ENCODE measurements at regions not wholly inside any gene's neighbourhood (a gene's known extent, or its start where the extent isn't known, plus 50 kb on each side); places are given as distances from the start of the nearest gene placed in this dataset.

DNA sequence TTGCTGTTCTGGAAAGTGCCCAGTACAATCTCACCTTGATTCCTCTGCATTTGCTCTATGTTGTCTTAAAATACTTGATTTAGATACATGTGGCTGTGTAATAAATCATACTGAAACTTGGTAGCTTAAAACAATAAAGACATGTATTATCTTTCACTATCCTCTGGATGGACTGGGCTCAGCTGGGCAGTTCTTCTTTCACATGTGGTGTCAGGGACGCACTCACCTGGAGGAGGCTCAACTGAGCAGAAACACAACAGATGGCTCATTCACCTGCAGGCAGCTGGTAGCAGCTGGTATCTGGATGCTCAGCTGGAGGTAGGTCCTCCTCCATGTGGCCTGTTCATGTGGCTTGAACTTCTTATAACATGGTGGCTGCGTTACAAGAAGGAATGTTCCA, 563.8 kb upstream of the FRG1 start:
- 90% methylated on average over 2 of the region's 2 CpGs; no CpG with 5 or more reads in 1 of the 2 donors for WGBS, 2 donors (ENCODE audit: low coverage in 1 of 2)
- Histone ChIP-seq H3K27ac (no peak overlapping the region), H3K27me3 (no peaks in the 10 kb centered on the region), H3K9me3 (peaks cover 0 to 10% (median 0%) of the 10 kb centered on the region in 3 donors), H3K4me3 (no peak overlapping the region), H3K36me3 (no peaks in the 10 kb centered on the region), H3K4me1 (no peaks in the 10 kb centered on the region)
- ATAC-seq: no peak
- TF ChIP-seq POLR2AphosphoS5 (IDR thresholded peaks at IDR 0.05) (no peak), POLR2A (IDR thresholded peaks at IDR 0.05) (no peak), EP300 (IDR thresholded peaks at IDR 0.05) (no peak)
- TF ChIP-seq, protein P1, sequence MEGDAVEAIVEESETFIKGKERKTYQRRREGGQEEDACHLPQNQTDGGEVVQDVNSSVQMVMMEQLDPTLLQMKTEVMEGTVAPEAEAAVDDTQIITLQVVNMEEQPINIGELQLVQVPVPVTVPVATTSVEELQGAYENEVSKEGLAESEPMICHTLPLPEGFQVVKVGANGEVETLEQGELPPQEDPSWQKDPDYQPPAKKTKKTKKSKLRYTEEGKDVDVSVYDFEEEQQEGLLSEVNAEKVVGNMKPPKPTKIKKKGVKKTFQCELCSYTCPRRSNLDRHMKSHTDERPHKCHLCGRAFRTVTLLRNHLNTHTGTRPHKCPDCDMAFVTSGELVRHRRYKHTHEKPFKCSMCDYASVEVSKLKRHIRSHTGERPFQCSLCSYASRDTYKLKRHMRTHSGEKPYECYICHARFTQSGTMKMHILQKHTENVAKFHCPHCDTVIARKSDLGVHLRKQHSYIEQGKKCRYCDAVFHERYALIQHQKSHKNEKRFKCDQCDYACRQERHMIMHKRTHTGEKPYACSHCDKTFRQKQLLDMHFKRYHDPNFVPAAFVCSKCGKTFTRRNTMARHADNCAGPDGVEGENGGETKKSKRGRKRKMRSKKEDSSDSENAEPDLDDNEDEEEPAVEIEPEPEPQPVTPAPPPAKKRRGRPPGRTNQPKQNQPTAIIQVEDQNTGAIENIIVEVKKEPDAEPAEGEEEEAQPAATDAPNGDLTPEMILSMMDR (IDR thresholded peaks at IDR 0.05): no peak

DNA sequence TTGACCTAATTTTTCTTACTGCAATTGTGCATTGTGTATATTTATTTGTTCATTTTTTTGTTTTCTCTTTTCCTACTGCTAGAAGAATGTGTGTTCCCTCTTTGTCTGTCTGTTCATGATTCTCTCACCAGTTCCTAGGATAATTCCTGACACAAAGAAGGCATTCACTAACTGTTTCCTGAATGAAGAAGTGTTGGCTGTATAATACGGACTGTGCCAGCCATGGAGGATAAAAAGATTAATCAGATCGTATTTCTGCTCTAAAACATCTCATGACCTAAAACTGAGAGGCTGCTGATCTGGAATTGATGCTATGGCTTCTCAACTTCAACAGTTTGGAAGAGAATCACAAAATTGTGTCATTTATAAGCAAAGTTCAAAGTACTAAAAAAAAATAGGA, 563.1 kb upstream of the FRG1 start:
- TF ChIP-seq POLR2A (IDR thresholded peaks at IDR 0.05) (no peak), EP300 (IDR thresholded peaks at IDR 0.05) (no peak), POLR2AphosphoS5 (IDR thresholded peaks at IDR 0.05) (no peak)
- TF ChIP-seq, protein P1 (IDR thresholded peaks at IDR 0.05): no peak
- Histone ChIP-seq H3K27ac (no peak overlapping the region), H3K4me1 (no peaks in the 10 kb centered on the region), H3K4me3 (no peak overlapping the region), H3K27me3 (no peaks in the 10 kb centered on the region), H3K9me3 (peaks cover 0 to 10% (median 0%) of the 10 kb centered on the region in 3 donors), H3K36me3 (no peaks in the 10 kb centered on the region)
- WGBS, 2 donors (ENCODE audit: low coverage in 1 of 2): 48 to 68% methylated on average over 2 of the region's 2 CpGs
- ATAC-seq: no peak

DNA sequence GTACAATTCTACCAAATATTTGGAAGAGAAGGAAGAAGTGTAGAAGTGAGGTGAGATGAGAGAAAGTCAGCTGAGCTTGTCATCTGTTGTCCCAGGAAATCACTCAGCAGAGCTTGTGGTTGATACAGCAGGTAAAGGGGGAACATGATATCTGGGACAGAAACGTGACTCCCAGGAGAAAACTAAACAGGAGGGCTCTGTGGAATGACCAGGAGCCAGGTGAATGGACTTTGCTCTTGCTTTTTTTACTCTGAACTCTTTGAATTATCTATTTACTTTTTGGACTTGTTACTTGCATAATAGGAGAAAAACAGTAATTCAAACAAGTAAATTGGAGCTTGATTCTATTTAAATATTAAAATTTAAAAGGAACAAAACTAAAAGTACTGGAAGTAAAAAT, 555.6 kb upstream of the FRG1 start:
- Histone ChIP-seq H3K4me3 (no peak overlapping the region), H3K4me1 (no peaks in the 10 kb centered on the region), H3K27ac (no peak overlapping the region), H3K9me3 (peaks cover 0 to 4% (median 0%) of the 10 kb centered on the region in 3 donors), H3K36me3 (no peaks in the 10 kb centered on the region), H3K27me3 (no peaks in the 10 kb centered on the region)
- TF ChIP-seq, protein P1 (IDR thresholded peaks at IDR 0.05): no peak
- TF ChIP-seq EP300 (IDR thresholded peaks at IDR 0.05) (no peak), POLR2AphosphoS5 (IDR thresholded peaks at IDR 0.05) (no peak), POLR2A (IDR thresholded peaks at IDR 0.05) (no peak)
- no peak for ATAC-seq
- WGBS, 2 donors (ENCODE audit: low coverage in 1 of 2): 13 to 44% methylated on average over 1 of the region's 1 CpG

DNA sequence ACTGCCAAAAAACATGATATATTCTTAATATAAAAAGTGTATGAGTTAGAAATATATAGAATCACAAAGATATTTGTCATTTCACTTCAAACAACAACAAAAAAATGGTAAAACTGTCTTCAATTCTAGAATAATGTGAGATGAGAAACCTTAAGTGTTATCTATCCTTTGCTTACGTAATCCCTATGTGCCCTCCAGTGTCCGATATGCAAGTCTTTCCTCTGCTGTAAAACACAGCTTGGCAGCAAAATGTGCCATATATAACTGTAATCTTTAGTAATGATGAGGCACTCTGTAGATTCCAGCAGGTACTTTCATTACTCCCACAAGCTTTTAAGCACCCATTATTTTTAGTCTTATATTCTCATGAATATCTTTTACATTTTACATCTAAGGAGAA, 555.1 kb upstream of the FRG1 start:
- no peak overlapping the region for H3K27ac ChIP-seq
- no peaks in the 10 kb centered on the region for H3K4me1 ChIP-seq
- no peaks in the 10 kb centered on the region for H3K27me3 ChIP-seq
- TF ChIP-seq POLR2A (IDR thresholded peaks at IDR 0.05): no peak
- TF ChIP-seq, protein P1 (IDR thresholded peaks at IDR 0.05): no peak
- 53 to 89% methylated on average over 2 of the region's 2 CpGs for WGBS, 2 donors (ENCODE audit: low coverage in 1 of 2)
- H3K4me3 ChIP-seq: no peak overlapping the region
- H3K9me3 ChIP-seq: peaks cover 0 to 4% (median 0%) of the 10 kb centered on the region in 3 donors
- no peak for ATAC-seq
- H3K36me3 ChIP-seq: no peaks in the 10 kb centered on the region

DNA sequence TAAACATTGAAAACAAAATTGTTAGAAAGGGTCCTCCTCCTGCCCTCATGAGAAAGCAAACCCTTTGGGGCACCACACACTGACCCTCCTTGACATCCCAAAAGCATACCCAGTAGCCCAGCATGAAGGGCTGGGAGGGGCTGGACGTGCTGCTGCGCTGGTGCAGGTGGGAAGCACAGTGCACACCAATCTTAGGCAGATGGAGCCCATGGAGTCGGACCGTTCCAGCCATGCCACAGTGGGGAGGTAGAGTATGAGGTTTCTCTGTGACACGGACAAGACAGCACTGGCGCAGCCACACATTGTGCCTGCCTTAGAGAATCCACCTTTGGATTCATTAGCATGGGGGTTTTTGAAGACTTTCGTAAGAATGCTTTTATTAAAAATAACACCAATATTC, 544.2 kb upstream of the FRG1 start:
- Histone ChIP-seq H3K27me3 (no peaks in the 10 kb centered on the region), H3K36me3 (no peaks in the 10 kb centered on the region), H3K9me3 (peaks cover 0 to 5% (median 0%) of the 10 kb centered on the region in 3 donors), H3K27ac (no peak overlapping the region), H3K4me3 (no peak overlapping the region), H3K4me1 (no peaks in the 10 kb centered on the region)
- ATAC-seq: no peak
- WGBS, 2 donors (ENCODE audit: low coverage in 1 of 2): 79 to 80% methylated on average over 1 to 7 of the region's 7 CpGs
- no peak for TF ChIP-seq POLR2A (IDR thresholded peaks at IDR 0.05)
- TF ChIP-seq POLR2AphosphoS5 (IDR thresholded peaks at IDR 0.05): no peak
- no peak for TF ChIP-seq EP300 (IDR thresholded peaks at IDR 0.05)

Measured in gastroesophageal sphincter (tissue), 4 donors.